Astrocyte of the spinal cord (primary cell): ENCODE measurements at regions not wholly inside any gene's neighbourhood (a gene's known extent, or its start where the extent isn't known, plus 50 kb on each side); places are given as distances from the start of the nearest gene placed in this dataset.

Experiments
- DNase-seq: peaks from one replicate; pipeline ENCODE4 v3.0.0; 2011; ENCODE audit warnings: low read depth, low spot score
- H3K4me3 ChIP-seq: 2 replicates; pipeline ENCODE4 v1.5.1; 2011; ENCODE audit warnings: low read depth, mild to moderate bottlenecking, low read length, moderate library complexity
- CTCF ChIP-seq: IDR thresholded peaks from 2 replicates; pipeline ENCODE4 v1.5.1; 2012; ENCODE audit warnings: low read depth, mild to moderate bottlenecking, low read length, inconsistent platforms
- in situ Hi-C: cut with HindIII; loops from 2 replicates; pipeline ENCODE4 v1.10.0; 2017; ENCODE audit warnings: low sequenced_read_pairs

- in situ Hi-C loops, result no loop called here
- no peak for TF ChIP-seq CTCF
- DNase-seq, result no peak
- H3K4me3 ChIP-seq, result no peak overlapping the region
These were observed 146.4 kb upstream of the BTG1 start for GRCh38 chr12:92292016-92292415.

GRCh38 chr12:92290886-92291285 lies 145.2 kb upstream of the BTG1 start:
- in situ Hi-C loops, result no loop called here
- DNase-seq, result peak; percentile 18
- TF ChIP-seq CTCF, result no peak
- no peak overlapping the region for H3K4me3 ChIP-seq

- in situ Hi-C loops, result no loop called here
- TF ChIP-seq CTCF, result no peak
These were observed 144.7 kb upstream of the BTG1 start for GRCh38 chr12:92290350-92290695.

GRCh38 chr12:92289629-92290349 lies 144.1 kb upstream of the BTG1 start:
- TF ChIP-seq CTCF, result no peak
- in situ Hi-C loops, result no loop called here
- H3K4me3 ChIP-seq, result no peak overlapping the region
- peak; percentile 57 for DNase-seq

More at GRCh38 chr12:92290350-92290695, 144.7 kb upstream of the BTG1 start:
- no peak for DNase-seq
- no peak overlapping the region for H3K4me3 ChIP-seq

- no peak for TF ChIP-seq CTCF
- in situ Hi-C loops, result no loop called here
- no peak for DNase-seq
- no peak overlapping the region for H3K4me3 ChIP-seq
These were observed 142.9 kb upstream of the BTG1 start for GRCh38 chr12:92288561-92288960.

- no peak for TF ChIP-seq CTCF
- H3K4me3 ChIP-seq, result no peak overlapping the region
- peak; percentile 5 for DNase-seq
- in situ Hi-C loops, result no loop called here
These were observed 132.8 kb upstream of the BTG1 start for GRCh38 chr12:92278378-92278828.
